Posterior vena cava (tissue), 2 donors: ENCODE measurements at regions not wholly inside any gene's neighbourhood (a gene's known extent, or its start where the extent isn't known, plus 50 kb on each side); places are given as distances from the start of the nearest gene placed in this dataset.

Experiments used
- DNase-seq: peaks from one replicate; pipeline ENCODE4 v3.0.0-alpha.2; 2020; ENCODE audit warnings: low spot score
- intact Hi-C, 2 donors: fragments of 100-400 bp; cut with DNase I; formaldehyde crosslinking; loops; one replicate each; pipeline versions ENCODE4 v1.14.1 to v1.14.2; 2022 to 2023
- donor health status: DM: yes; HTN: yes; CAD: no.
- donor health status: DM: yes; HTN: yes; CAD: no.

GRCh38 chr2:101563849-101564248 is 88.9 kb upstream of the RFX8 start:
- no peak for DNase-seq
- intact Hi-C loops: no loop called here

GRCh38 chr2:101560780-101561315 is 85.9 kb upstream of the RFX8 start:
- intact Hi-C loops: no loop called here
- no peak for DNase-seq

GRCh38 chr2:101559551-101559950 is 84.6 kb upstream of the RFX8 start:
- no peak for DNase-seq
- intact Hi-C loops: no loop called here

GRCh38 chr2:101558740-101559525 is 84.0 kb upstream of the RFX8 start:
- DNase-seq: no peak
- intact Hi-C loops: no loop called here

GRCh38 chr2:101556033-101556459 is 81.1 kb upstream of the RFX8 start:
- no peak for DNase-seq
- intact Hi-C loops: no loop called here

GRCh38 chr2:101551336-101551888 is 76.5 kb upstream of the RFX8 start:
- intact Hi-C loops: no loop called here
- DNase-seq: no peak

GRCh38 chr2:101550555-101550954 is 75.6 kb upstream of the RFX8 start:
- intact Hi-C loops: no loop called here
- no peak for DNase-seq

GRCh38 chr2:101549371-101549770 is 74.5 kb upstream of the RFX8 start:
- intact Hi-C loops: no loop called here
- DNase-seq: no peak

- no peak for DNase-seq
- intact Hi-C loops: no loop called here
These were observed 71.6 kb upstream of the RFX8 start for GRCh38 chr2:101546376-101547058.

GRCh38 chr2:101545950-101546349 is 71.0 kb upstream of the RFX8 start:
- intact Hi-C loops: no loop called here
- no peak for DNase-seq

GRCh38 chr2:101540518-101540917 is 65.6 kb upstream of the RFX8 start:
- no peak for DNase-seq
- intact Hi-C loops: no loop called here

GRCh38 chr2:101538076-101538475 is 63.2 kb upstream of the RFX8 start:
- intact Hi-C loops: no loop called here
- DNase-seq: no peak

GRCh38 chr2:101534149-101534611 is 59.3 kb upstream of the RFX8 start:
- DNase-seq: no peak
- intact Hi-C loops: no loop called here

- DNase-seq: no peak
- intact Hi-C loops: no loop called here
These were observed 58.7 kb upstream of the RFX8 start for GRCh38 chr2:101533561-101534148.

GRCh38 chr2:101528501-101528900 is 53.6 kb upstream of the RFX8 start:
- intact Hi-C loops: no loop called here

GRCh38 chr2:101524806-101525430 is 50.0 kb upstream of the RFX8 start:
- intact Hi-C loops: no loop called here

More at GRCh38 chr2:101528501-101528900, 53.6 kb upstream of the RFX8 start:
- DNase-seq: no peak

More at GRCh38 chr2:101524806-101525430, 50.0 kb upstream of the RFX8 start:
- no peak for DNase-seq
